ENCODE measurements at regions not wholly inside any gene's neighbourhood (a gene's known extent, or its start where the extent isn't known, plus 50 kb on each side); places are given as distances from the start of the nearest gene placed in this dataset.

DNA sequence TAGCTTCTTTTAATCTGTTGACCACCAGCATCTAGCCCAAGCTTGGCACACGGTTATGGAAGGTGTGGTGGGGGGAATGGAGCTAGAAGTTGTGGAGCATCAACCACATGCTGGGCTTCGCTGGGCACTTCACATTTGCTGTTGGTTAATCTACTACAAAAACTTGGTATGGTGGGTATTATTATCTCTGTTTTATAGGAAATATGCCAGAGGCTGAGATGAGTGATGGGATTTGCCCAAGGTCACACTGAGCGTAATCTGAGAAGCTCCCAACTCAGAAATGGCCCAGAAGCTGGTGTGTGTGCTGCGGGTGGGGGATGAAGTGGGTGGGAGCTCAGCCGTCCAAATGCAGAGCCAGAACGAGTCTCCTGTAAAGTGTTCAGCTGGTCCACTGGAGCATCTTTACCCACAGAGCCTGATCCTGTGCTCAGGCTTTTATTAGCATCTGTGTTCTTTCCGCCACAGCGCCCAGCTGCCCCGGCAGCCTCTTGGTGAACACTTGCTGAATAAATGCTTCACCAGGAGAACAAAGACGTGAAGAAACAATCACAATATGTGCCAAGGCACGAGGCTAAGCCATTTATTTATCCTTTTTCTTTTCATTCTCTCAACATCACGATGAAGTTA lies 98.6 kb upstream of the JUN start:
- H3K27me3 Mint-ChIP-seq (ENCODE audit: low read depth, unreplicated experiment): peaks cover 2% of the 10 kb centered on the region
- FAIRE-seq (no peak), DNase-seq (ENCODE audit: low read depth) (no peak)
- H3K27ac Mint-ChIP-seq (ENCODE audit: unreplicated experiment): no peak overlapping the region
- no peaks in the 10 kb centered on the region for H3K36me3 Mint-ChIP-seq (ENCODE audit: low read depth, unreplicated experiment)
- TF ChIP-seq EZH2 (IDR thresholded peaks at IDR 0.05; ENCODE audit: insufficient read depth, low read length): no peak
- TF ChIP-seq, protein P1, sequence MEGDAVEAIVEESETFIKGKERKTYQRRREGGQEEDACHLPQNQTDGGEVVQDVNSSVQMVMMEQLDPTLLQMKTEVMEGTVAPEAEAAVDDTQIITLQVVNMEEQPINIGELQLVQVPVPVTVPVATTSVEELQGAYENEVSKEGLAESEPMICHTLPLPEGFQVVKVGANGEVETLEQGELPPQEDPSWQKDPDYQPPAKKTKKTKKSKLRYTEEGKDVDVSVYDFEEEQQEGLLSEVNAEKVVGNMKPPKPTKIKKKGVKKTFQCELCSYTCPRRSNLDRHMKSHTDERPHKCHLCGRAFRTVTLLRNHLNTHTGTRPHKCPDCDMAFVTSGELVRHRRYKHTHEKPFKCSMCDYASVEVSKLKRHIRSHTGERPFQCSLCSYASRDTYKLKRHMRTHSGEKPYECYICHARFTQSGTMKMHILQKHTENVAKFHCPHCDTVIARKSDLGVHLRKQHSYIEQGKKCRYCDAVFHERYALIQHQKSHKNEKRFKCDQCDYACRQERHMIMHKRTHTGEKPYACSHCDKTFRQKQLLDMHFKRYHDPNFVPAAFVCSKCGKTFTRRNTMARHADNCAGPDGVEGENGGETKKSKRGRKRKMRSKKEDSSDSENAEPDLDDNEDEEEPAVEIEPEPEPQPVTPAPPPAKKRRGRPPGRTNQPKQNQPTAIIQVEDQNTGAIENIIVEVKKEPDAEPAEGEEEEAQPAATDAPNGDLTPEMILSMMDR (IDR thresholded peaks at IDR 0.05; ENCODE audit: insufficient read depth, low read depth, low read length): no peak
- Histone ChIP-seq H3K9me3 (ENCODE audit: insufficient read depth, low read depth, low read length) (no peaks in the 10 kb centered on the region), H3K4me1 (ENCODE audit: insufficient read depth, low read length) (peaks cover 44% of the 10 kb centered on the region), H3K27ac (ENCODE audit: low read depth, low read length) (peak overlapping the region; percentile 82), H3K79me2 (ENCODE audit: insufficient read depth, low read length) (no peaks in the 10 kb centered on the region), H2AFZ (ENCODE audit: low read depth, low read length) (no peak overlapping the region), H4K20me1 (ENCODE audit: insufficient read depth, low read length) (no peaks in the 10 kb centered on the region), H3K4me3 (ENCODE audit: insufficient read depth, low read depth, low read length) (no peak overlapping the region), H3K27me3 (ENCODE audit: insufficient read depth, low read length) (no peaks in the 10 kb centered on the region), H3K4me2 (ENCODE audit: low read length) (peak overlapping the region; percentile 14), H3K9ac (ENCODE audit: low read length) (peak overlapping the region; percentile 60), H3K36me3 (ENCODE audit: insufficient read depth, low read length) (no peaks in the 10 kb centered on the region)
- H3K9me3 Mint-ChIP-seq (ENCODE audit: unreplicated experiment): peaks cover 1% of the 10 kb centered on the region
- peaks cover 40% of the 10 kb centered on the region for H3K4me1 Mint-ChIP-seq (ENCODE audit: low read depth, unreplicated experiment)
- peak overlapping the region; percentile 34 for H3K4me3 Mint-ChIP-seq (ENCODE audit: unreplicated experiment)

DNA sequence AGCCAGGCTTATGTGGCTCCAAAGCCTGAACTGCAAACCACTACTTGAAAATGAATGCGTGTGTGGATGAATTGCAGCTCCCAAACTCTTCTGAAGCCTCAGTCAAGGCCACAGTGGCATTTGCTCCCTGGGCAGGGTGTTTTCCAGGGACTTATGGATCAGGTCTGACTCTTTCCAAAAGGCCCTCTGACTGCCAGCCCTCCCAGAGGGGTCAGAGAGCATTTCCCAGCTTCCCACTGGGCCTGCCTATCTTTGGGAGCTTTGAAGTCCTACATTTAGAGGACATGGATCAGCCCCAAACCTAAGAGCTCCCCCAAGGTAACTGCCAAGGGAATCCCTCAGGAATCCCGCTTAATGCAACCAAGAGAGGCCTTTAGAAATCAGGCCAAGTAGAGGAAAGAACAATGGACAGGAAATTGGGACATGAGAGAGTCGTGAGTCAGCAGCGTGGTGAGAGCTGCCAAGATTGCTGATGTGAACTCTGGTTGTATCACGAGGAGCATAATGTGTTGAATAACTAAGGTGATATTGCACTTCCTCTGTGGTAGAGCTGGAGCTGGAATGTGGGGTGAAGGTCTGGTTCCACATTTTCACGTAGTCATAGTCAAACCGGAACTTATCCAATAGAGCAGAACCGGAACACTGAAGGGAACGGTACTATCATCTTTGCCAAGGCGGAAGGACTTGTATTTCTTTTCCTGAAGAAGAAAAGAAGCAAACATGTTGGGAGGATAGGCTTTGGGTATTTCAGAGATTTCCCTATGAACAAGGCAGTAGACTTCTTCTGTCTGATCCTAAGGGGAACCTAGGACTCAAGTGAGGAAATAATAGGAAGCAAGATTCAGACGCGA lies 99.4 kb upstream of the JUN start:
- Mint-ChIP-seq H3K36me3 (ENCODE audit: low read depth, unreplicated experiment) (no peaks in the 10 kb centered on the region), H3K27ac (ENCODE audit: unreplicated experiment) (peak overlapping the region; percentile 92), H3K4me1 (ENCODE audit: low read depth, unreplicated experiment) (peaks cover 40% of the 10 kb centered on the region), H3K9me3 (ENCODE audit: unreplicated experiment) (peaks cover 1% of the 10 kb centered on the region), H3K27me3 (ENCODE audit: low read depth, unreplicated experiment) (no peaks in the 10 kb centered on the region), H3K4me3 (ENCODE audit: unreplicated experiment) (no peak overlapping the region)
- peak overlapping the region; percentile 82 for H3K27ac ChIP-seq (ENCODE audit: low read depth, low read length)
- peak overlapping the region; percentile 60 for H3K9ac ChIP-seq (ENCODE audit: low read length)
- DNase-seq (ENCODE audit: low read depth) (peak; percentile 99), FAIRE-seq (peak; percentile 99)
- no peak overlapping the region for H3K4me3 ChIP-seq (ENCODE audit: insufficient read depth, low read depth, low read length)
- no peaks in the 10 kb centered on the region for H3K36me3 ChIP-seq (ENCODE audit: insufficient read depth, low read length)
- TF ChIP-seq, protein P1 (IDR thresholded peaks at IDR 0.05; ENCODE audit: insufficient read depth, low read depth, low read length): no peak
- no peak for TF ChIP-seq EZH2 (IDR thresholded peaks at IDR 0.05; ENCODE audit: insufficient read depth, low read length)
- peaks cover 44% of the 10 kb centered on the region for H3K4me1 ChIP-seq (ENCODE audit: insufficient read depth, low read length)
- H3K27me3 ChIP-seq (ENCODE audit: insufficient read depth, low read length): no peaks in the 10 kb centered on the region
- H3K79me2 ChIP-seq (ENCODE audit: insufficient read depth, low read length): no peaks in the 10 kb centered on the region
- H4K20me1 ChIP-seq (ENCODE audit: insufficient read depth, low read length): no peaks in the 10 kb centered on the region
- H3K9me3 ChIP-seq (ENCODE audit: insufficient read depth, low read depth, low read length): no peaks in the 10 kb centered on the region
- H2AFZ ChIP-seq (ENCODE audit: low read depth, low read length): peak overlapping the region; percentile 51
- H3K4me2 ChIP-seq (ENCODE audit: low read length): peak overlapping the region; percentile 14

All from astrocyte (in vitro differentiated cells and primary cell).